ENCODE measurements at regions not wholly inside any gene's neighbourhood (a gene's known extent, or its start where the extent isn't known, plus 50 kb on each side); places are given as distances from the start of the nearest gene placed in this dataset.

- Mint-ChIP-seq H3K4me3 (no peak overlapping the region), H3K9me3 (no peaks in the 10 kb centered on the region), H3K27ac (ENCODE audit: low read depth) (no peak overlapping the region), H3K36me3 (ENCODE audit: insufficient read depth) (peaks cover 45% of the 10 kb centered on the region), H3K27me3 (no peaks in the 10 kb centered on the region), H3K4me1 (no peaks in the 10 kb centered on the region)
- no peak for ATAC-seq (replicated peaks; ENCODE audit: extremely low read depth, poor library complexity, severe bottlenecking)
- DNase-seq (ENCODE audit: low spot score in 2 of 2): no peak
These were observed 198.9 kb upstream of the RGS6 start for GRCh38 chr14:71733210-71733883.

GRCh38 chr14:71734076-71734475 is 198.2 kb upstream of the RGS6 start:
- ATAC-seq (replicated peaks; ENCODE audit: extremely low read depth, poor library complexity, severe bottlenecking) (no peak), DNase-seq (ENCODE audit: low spot score in 2 of 2) (no peak)
- Mint-ChIP-seq H3K27ac (ENCODE audit: low read depth) (no peak overlapping the region), H3K36me3 (ENCODE audit: insufficient read depth) (peaks cover 45% of the 10 kb centered on the region), H3K4me1 (no peaks in the 10 kb centered on the region), H3K27me3 (no peaks in the 10 kb centered on the region), H3K9me3 (no peaks in the 10 kb centered on the region), H3K4me3 (no peak overlapping the region)

- DNase-seq (ENCODE audit: low spot score in 2 of 2) (no peak), ATAC-seq (replicated peaks; ENCODE audit: extremely low read depth, poor library complexity, severe bottlenecking) (no peak)
- Mint-ChIP-seq H3K4me3 (no peak overlapping the region), H3K36me3 (ENCODE audit: insufficient read depth) (peaks cover 41% of the 10 kb centered on the region), H3K27me3 (no peaks in the 10 kb centered on the region), H3K9me3 (no peaks in the 10 kb centered on the region), H3K27ac (ENCODE audit: low read depth) (no peak overlapping the region), H3K4me1 (no peaks in the 10 kb centered on the region)
These were observed 197.3 kb upstream of the RGS6 start for GRCh38 chr14:71734885-71735284.

GRCh38 chr14:71737760-71738159 is 194.5 kb upstream of the RGS6 start:
- ATAC-seq (replicated peaks; ENCODE audit: extremely low read depth, poor library complexity, severe bottlenecking) (no peak), DNase-seq (ENCODE audit: low spot score in 2 of 2) (no peak)
- H3K27me3 Mint-ChIP-seq: no peaks in the 10 kb centered on the region
- no peaks in the 10 kb centered on the region for H3K4me1 Mint-ChIP-seq
- H3K36me3 Mint-ChIP-seq (ENCODE audit: insufficient read depth): peaks cover 32% of the 10 kb centered on the region
- no peaks in the 10 kb centered on the region for H3K9me3 Mint-ChIP-seq
- no peak overlapping the region for H3K4me3 Mint-ChIP-seq
- no peak overlapping the region for H3K27ac Mint-ChIP-seq (ENCODE audit: low read depth)

- Mint-ChIP-seq H3K4me1 (no peaks in the 10 kb centered on the region), H3K4me3 (no peak overlapping the region), H3K9me3 (no peaks in the 10 kb centered on the region), H3K27ac (ENCODE audit: low read depth) (no peak overlapping the region), H3K36me3 (ENCODE audit: insufficient read depth) (peaks cover 28% of the 10 kb centered on the region), H3K27me3 (no peaks in the 10 kb centered on the region)
- DNase-seq (ENCODE audit: low spot score in 2 of 2) (no peak), ATAC-seq (replicated peaks; ENCODE audit: extremely low read depth, poor library complexity, severe bottlenecking) (no peak)
These were observed 192.8 kb upstream of the RGS6 start for GRCh38 chr14:71739273-71739990.

- Mint-ChIP-seq H3K36me3 (ENCODE audit: insufficient read depth) (peaks cover 21% of the 10 kb centered on the region), H3K4me1 (no peaks in the 10 kb centered on the region), H3K27ac (ENCODE audit: low read depth) (no peak overlapping the region), H3K27me3 (no peaks in the 10 kb centered on the region), H3K4me3 (no peak overlapping the region), H3K9me3 (no peaks in the 10 kb centered on the region)
- DNase-seq (ENCODE audit: low spot score in 2 of 2): no peak
- no peak for ATAC-seq (replicated peaks; ENCODE audit: extremely low read depth, poor library complexity, severe bottlenecking)
These were observed 191.0 kb upstream of the RGS6 start for GRCh38 chr14:71741241-71741640.

GRCh38 chr14:71742485-71742884 is 189.7 kb upstream of the RGS6 start:
- no peaks in the 10 kb centered on the region for H3K4me1 Mint-ChIP-seq
- H3K27me3 Mint-ChIP-seq: no peaks in the 10 kb centered on the region
- H3K27ac Mint-ChIP-seq (ENCODE audit: low read depth): no peak overlapping the region
- H3K9me3 Mint-ChIP-seq: no peaks in the 10 kb centered on the region
- no peak for ATAC-seq (replicated peaks; ENCODE audit: extremely low read depth, poor library complexity, severe bottlenecking)
- H3K36me3 Mint-ChIP-seq (ENCODE audit: insufficient read depth): peaks cover 15% of the 10 kb centered on the region
- H3K4me3 Mint-ChIP-seq: no peak overlapping the region
- no peak for DNase-seq (ENCODE audit: low spot score in 2 of 2)

GRCh38 chr14:71745072-71745471 is 187.2 kb upstream of the RGS6 start:
- Mint-ChIP-seq H3K4me1 (no peaks in the 10 kb centered on the region), H3K9me3 (no peaks in the 10 kb centered on the region), H3K4me3 (no peak overlapping the region), H3K27me3 (no peaks in the 10 kb centered on the region), H3K36me3 (ENCODE audit: insufficient read depth) (peaks cover 4% of the 10 kb centered on the region), H3K27ac (ENCODE audit: low read depth) (no peak overlapping the region)
- ATAC-seq (replicated peaks; ENCODE audit: extremely low read depth, poor library complexity, severe bottlenecking) (no peak), DNase-seq (ENCODE audit: low spot score in 2 of 2) (no peak)

- no peak overlapping the region for H3K4me3 Mint-ChIP-seq
- ATAC-seq (replicated peaks; ENCODE audit: extremely low read depth, poor library complexity, severe bottlenecking) (no peak), DNase-seq (ENCODE audit: low spot score in 2 of 2) (no peak)
- no peaks in the 10 kb centered on the region for H3K4me1 Mint-ChIP-seq
- no peak overlapping the region for H3K27ac Mint-ChIP-seq (ENCODE audit: low read depth)
- H3K36me3 Mint-ChIP-seq (ENCODE audit: insufficient read depth): no peaks in the 10 kb centered on the region
- no peaks in the 10 kb centered on the region for H3K27me3 Mint-ChIP-seq
- no peaks in the 10 kb centered on the region for H3K9me3 Mint-ChIP-seq
These were observed 184.0 kb upstream of the RGS6 start for GRCh38 chr14:71748196-71748595.

- Mint-ChIP-seq H3K36me3 (ENCODE audit: insufficient read depth) (no peaks in the 10 kb centered on the region), H3K4me3 (no peak overlapping the region), H3K27me3 (no peaks in the 10 kb centered on the region), H3K9me3 (no peaks in the 10 kb centered on the region), H3K4me1 (no peaks in the 10 kb centered on the region), H3K27ac (ENCODE audit: low read depth) (no peak overlapping the region)
- ATAC-seq (replicated peaks; ENCODE audit: extremely low read depth, poor library complexity, severe bottlenecking): no peak
- no peak for DNase-seq (ENCODE audit: low spot score in 2 of 2)
These were observed 182.5 kb upstream of the RGS6 start for GRCh38 chr14:71749613-71750238.

GRCh38 chr14:71751264-71751663 is 181.0 kb upstream of the RGS6 start:
- Mint-ChIP-seq H3K27me3 (no peaks in the 10 kb centered on the region), H3K9me3 (no peaks in the 10 kb centered on the region), H3K4me3 (no peak overlapping the region), H3K4me1 (no peaks in the 10 kb centered on the region), H3K36me3 (ENCODE audit: insufficient read depth) (no peaks in the 10 kb centered on the region), H3K27ac (ENCODE audit: low read depth) (no peak overlapping the region)
- DNase-seq (ENCODE audit: low spot score in 2 of 2) (no peak), ATAC-seq (replicated peaks; ENCODE audit: extremely low read depth, poor library complexity, severe bottlenecking) (no peak)

- ATAC-seq (replicated peaks; ENCODE audit: extremely low read depth, poor library complexity, severe bottlenecking): no peak
- no peaks in the 10 kb centered on the region for H3K9me3 Mint-ChIP-seq
- H3K4me3 Mint-ChIP-seq: no peak overlapping the region
These were observed 180.0 kb upstream of the RGS6 start for GRCh38 chr14:71752111-71752738.

More at GRCh38 chr14:71752111-71752738, 180.0 kb upstream of the RGS6 start:
- H3K4me1 Mint-ChIP-seq: no peaks in the 10 kb centered on the region
- no peaks in the 10 kb centered on the region for H3K36me3 Mint-ChIP-seq (ENCODE audit: insufficient read depth)
- H3K27ac Mint-ChIP-seq (ENCODE audit: low read depth): no peak overlapping the region
- no peaks in the 10 kb centered on the region for H3K27me3 Mint-ChIP-seq
- no peak for DNase-seq (ENCODE audit: low spot score in 2 of 2)
